Lower leg skin (tissue), 3 donors: ENCODE measurements at regions not wholly inside any gene's neighbourhood (a gene's known extent, or its start where the extent isn't known, plus 50 kb on each side); places are given as distances from the start of the nearest gene placed in this dataset.

Source experiments
- CTCF ChIP-seq, 3 donors: fragments of 450-650 bp; IDR thresholded peaks; one replicate each; pipeline ENCODE4 v1.5.1; 2016; ENCODE audit warnings: antibody characterized with exemption in 3 of 3, mild to moderate bottlenecking in 3 of 3, moderate library complexity in 2 of 3
- POLR2A ChIP-seq, 2 donors: fragments of 450-650 bp; IDR thresholded peaks; one replicate each; pipeline ENCODE4 v1.6.1; 2016 to 2017; ENCODE audit warnings: antibody characterized with exemption in 2 of 2, mild to moderate bottlenecking in 1 of 2, moderate library complexity in 1 of 2

GRCh38 chr6:156282087-156282486, 495.1 kb upstream of the ARID1B start:
- TF ChIP-seq POLR2A (IDR thresholded peaks at IDR 0.05) (no peak), CTCF (IDR thresholded peaks at IDR 0.05) (no peak)
